ENCODE measurements at regions not wholly inside any gene's neighbourhood (a gene's known extent, or its start where the extent isn't known, plus 50 kb on each side); places are given as distances from the start of the nearest gene placed in this dataset.

DNA sequence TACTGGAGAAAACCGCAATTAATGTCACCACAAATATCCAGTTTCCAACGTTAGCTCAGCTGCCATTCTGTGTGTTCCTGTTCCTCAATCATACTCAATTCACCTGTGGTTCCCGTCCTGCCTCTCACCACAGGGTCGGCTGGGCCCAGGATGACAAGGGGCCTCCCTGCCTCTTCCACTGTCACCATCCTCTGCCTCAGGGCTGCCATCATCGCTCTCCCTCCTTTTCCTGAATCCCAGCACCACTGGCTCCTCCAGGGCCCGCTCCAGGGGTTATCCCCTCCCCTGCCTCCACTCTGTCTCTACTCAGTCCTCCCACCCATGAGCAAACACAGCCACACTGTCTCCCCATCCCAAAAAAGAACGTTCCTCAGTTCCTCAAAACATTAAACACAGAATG is 170.9 kb upstream of the NSMCE3 start:
- intact Hi-C loops (cut with micrococcal nuclease) (no loop called here), dilution Hi-C loops (cut with MboI; ENCODE audit: extremely low pct_ligation_motif_present, low sequenced_read_pairs) (no loop called here)
- no peaks in the 10 kb centered on the region for H3K9me3 ChIP-seq (replicated peaks; ENCODE audit: control insufficient read depth, insufficient read depth, low read length)
- H3K9ac ChIP-seq (replicated peaks; ENCODE audit: extremely low read depth, insufficient read depth, low read length) = no peak overlapping the region
- TF ChIP-seq POLR2A (IDR thresholded peaks at IDR 0.05; ENCODE audit: low read depth, low read length) (no peak), POLR2AphosphoS5 (IDR thresholded peaks at IDR 0.05; ENCODE audit: insufficient read depth, low read depth, low read length) (no peak), JUN (IDR thresholded peaks at IDR 0.05; ENCODE audit: borderline replicate concordance, insufficient read depth, insufficient read length, low read depth) (no peak), FOS (IDR thresholded peaks at IDR 0.05; ENCODE audit: borderline replicate concordance, insufficient read depth, low read length) (no peak), GATA2 (IDR thresholded peaks at IDR 0.05; ENCODE audit: insufficient read depth, insufficient read length, low read depth, low read length) (no peak), MYC (IDR thresholded peaks at IDR 0.05; ENCODE audit: low read depth, low read length) (no peak), EZH2 (IDR thresholded peaks at IDR 0.05; ENCODE audit: borderline replicate concordance, low read depth, low read length, severe bottlenecking) (no peak)
- TF ChIP-seq, protein P1, sequence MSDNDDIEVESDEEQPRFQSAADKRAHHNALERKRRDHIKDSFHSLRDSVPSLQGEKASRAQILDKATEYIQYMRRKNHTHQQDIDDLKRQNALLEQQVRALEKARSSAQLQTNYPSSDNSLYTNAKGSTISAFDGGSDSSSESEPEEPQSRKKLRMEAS (IDR thresholded peaks at IDR 0.05; ENCODE audit: insufficient read depth, insufficient read length) = no peak
- TF ChIP-seq, protein P2, sequence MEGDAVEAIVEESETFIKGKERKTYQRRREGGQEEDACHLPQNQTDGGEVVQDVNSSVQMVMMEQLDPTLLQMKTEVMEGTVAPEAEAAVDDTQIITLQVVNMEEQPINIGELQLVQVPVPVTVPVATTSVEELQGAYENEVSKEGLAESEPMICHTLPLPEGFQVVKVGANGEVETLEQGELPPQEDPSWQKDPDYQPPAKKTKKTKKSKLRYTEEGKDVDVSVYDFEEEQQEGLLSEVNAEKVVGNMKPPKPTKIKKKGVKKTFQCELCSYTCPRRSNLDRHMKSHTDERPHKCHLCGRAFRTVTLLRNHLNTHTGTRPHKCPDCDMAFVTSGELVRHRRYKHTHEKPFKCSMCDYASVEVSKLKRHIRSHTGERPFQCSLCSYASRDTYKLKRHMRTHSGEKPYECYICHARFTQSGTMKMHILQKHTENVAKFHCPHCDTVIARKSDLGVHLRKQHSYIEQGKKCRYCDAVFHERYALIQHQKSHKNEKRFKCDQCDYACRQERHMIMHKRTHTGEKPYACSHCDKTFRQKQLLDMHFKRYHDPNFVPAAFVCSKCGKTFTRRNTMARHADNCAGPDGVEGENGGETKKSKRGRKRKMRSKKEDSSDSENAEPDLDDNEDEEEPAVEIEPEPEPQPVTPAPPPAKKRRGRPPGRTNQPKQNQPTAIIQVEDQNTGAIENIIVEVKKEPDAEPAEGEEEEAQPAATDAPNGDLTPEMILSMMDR (IDR thresholded peaks at IDR 0.05; ENCODE audit: extremely low read depth in 1 of 2, insufficient read depth in 1 of 2, low read depth in 1 of 2, low read length in 2 of 2) = no peak
- H3K27ac ChIP-seq (ENCODE audit: insufficient read depth, low read depth, low read length) = no peak overlapping the region
- no peak for DNase-seq (ENCODE audit: low read depth, low spot score)
- no TSS peak for BruUV-seq (replicated peaks)
- H3K36me3 ChIP-seq (ENCODE audit: control insufficient read depth in 2 of 2, extremely low read depth in 1 of 2, insufficient read depth in 2 of 2, low read length in 2 of 2) = no peaks in the 10 kb centered on the region
- no peak for FAIRE-seq
- H4K20me1 ChIP-seq (replicated peaks; ENCODE audit: control insufficient read depth, extremely low read depth, insufficient read depth, low read length) = no peaks in the 10 kb centered on the region
- no peak overlapping the region for H3K4me2 ChIP-seq (ENCODE audit: insufficient read depth, low read length)
- CTCF ChIA-PET = no interaction called here
- no peaks in the 10 kb centered on the region for H3K27me3 ChIP-seq (ENCODE audit: control insufficient read depth in 2 of 2, insufficient read depth in 2 of 2, low read length in 2 of 2)
- no peaks in the 10 kb centered on the region for H3K79me2 ChIP-seq (ENCODE audit: control insufficient read depth, insufficient read depth, low read length)
- no peaks in the 10 kb centered on the region for H3K9me1 ChIP-seq (replicated peaks; ENCODE audit: control insufficient read depth, extremely low read depth, insufficient read depth, low read length)
- H3K4me3 ChIP-seq (replicated peaks in 1 of 3; ENCODE audit: insufficient read depth in 1 of 3, low read depth in 1 of 3, low read length in 3 of 3) = no peak overlapping the region
- H2AFZ ChIP-seq (ENCODE audit: low read depth, low read length) = no peak overlapping the region
- H3K4me1 ChIP-seq (ENCODE audit: control insufficient read depth, extremely low read depth, insufficient read depth, low read length) = no peaks in the 10 kb centered on the region
- POLR2A ChIA-PET = no interaction called here
